RKO (cell line): ENCODE measurements at regions not wholly inside any gene's neighbourhood (a gene's known extent, or its start where the extent isn't known, plus 50 kb on each side); places are given as distances from the start of the nearest gene placed in this dataset.
"Not testable (repeated sequence)": the region's sequence is repeated elsewhere in the genome, so short reads cannot be mapped to it uniquely, and the experiment has no call there.

Experiments used
- DNase-seq: peaks from one replicate; pipeline ENCODE4 v3.0.0-alpha.2; 2016; ENCODE audit warnings: low spot score

DNA sequence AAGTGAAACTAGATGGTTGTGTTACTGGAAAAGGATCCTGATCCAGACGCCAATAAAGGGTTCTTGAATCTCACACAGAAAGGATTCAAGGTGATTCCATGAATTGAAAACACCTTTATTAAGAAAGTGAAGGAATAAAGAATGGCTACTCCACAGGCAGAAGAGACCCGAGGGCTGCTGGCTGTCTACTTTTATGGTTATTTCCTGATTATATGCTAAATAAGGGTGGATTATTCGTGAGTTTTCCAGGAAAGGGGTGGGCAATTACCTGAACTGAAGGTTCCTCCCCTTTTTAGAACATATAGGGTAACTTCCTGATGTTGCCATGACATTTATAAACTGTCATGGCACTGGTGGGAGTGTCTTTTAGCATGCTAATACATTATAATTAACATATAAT, 50.9 kb upstream of the WARS2 start:
- no peak for DNase-seq

DNA sequence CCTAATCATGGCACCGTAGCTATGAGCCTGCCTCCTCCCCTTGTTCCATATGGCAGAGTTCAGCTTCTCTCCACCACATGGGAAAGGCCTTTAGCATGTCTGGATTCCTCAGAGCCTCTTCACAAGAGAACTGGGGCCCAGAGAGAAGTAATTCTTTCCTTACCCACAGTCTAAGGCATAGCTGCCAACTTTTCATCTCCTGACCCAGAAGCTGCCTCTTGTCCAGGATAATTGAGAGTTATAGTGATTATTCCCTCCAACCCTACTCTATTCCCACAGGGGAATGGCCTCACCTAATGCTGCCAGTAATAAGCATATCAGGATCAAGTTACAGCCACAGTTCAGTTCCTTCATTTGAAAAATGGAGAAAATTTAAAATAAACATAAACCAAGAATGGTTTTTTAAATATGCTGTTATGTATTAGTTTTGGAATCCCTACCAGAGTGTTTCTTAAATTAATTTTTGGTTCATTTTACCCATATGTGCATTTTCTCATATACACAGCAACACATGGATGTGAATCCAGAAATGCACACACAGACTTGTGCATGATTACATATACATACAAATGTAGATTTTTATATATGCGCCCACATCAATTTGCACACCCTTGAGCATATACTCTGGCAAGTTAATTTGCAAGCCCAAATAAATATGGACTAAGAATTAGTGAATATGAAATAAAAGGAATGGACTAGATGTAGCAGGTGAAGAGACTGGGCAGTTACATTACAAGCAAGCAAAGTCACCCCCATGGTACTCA, 63.9 kb upstream of the WARS2 start:
- DNase-seq = no peak

DNA sequence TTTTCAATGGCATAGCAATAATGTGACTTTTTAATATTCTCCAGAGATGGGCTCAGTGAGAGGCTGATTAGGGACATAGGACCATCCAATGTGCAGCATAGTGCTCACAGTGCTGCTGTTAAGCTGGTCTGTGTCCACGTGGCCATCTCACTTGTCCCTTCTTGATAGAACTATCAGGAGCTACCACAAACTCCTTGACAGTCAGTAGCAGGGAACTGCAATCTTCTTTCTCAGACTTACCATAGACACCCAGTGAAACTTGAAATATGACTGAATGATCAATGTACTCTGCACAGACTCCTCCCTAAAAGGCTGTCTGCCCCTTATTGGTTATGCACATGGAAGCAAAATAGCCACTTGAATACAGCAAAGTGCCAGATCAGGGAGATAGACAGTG, 64.5 kb upstream of the WARS2 start:
- DNase-seq = no peak

DNA sequence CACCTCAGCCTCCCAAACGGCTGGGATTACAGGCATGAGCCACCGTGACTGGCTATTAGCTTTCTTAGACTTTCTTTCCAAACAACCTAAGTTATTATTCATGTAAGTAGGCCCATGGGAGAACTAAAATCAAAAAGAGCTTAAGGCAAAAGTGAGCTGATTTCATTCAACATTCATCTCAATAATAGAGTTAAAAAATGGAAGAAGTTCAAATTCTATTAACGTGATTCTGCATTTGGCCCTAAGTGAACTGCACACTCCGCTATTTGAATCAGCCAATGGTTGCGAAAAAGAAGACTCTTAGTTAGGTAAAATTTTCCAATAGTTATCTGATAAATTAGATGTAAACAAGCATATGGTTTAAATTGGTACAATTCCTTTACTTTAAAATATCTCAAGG, 68.6 kb upstream of the WARS2 start:
- DNase-seq = no peak

DNA sequence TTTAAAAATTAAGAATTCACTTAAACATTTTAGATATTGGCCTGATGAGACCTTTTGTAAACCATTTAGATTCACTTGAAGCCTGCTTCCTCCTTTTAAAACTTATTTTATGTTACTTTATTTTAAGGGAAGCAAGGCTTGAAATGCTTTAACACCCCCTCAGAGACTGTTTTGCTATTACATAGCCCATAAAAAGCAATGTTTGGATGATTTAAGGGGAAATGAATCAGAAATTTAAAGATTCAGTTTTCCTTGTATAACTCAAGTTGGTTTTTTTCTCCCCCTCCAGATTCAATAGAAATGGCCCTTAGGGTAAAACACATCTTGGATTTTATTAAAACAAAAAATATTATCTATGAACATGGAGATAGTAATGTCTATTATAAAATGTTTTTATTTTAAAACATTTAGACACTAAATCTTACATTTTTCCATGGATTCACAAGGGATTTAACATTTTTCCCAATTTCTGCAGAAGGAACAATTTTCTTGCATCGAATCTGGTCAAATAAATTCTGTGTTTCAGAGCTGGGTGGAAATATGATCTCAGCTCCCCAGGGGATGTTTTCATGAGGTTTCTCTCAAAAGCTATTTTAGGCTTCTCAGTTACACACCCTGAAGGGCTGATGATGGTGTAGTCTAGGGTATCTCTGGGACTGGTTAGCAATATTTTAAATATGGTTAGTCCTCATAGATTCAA, 69.3 kb upstream of the WARS2 start:
- DNase-seq = no peak

DNA sequence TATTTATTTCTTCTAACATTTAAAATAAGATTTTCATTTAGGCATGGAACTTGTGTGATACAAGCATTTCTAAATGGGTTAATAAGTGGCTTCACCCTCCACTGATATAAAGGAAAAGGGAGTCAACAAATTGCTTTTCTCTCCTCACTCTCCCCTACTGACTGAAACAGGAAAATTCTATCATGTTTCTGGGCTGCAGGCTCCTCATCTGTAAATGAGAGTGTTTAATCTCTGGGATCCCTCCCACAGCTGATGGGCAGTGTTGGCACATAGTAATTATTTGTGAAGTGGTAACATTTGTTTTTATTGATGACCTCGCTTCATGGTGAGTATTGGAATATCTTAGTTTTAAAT, 69.8 kb upstream of the WARS2 start:
- DNase-seq = no peak

DNA sequence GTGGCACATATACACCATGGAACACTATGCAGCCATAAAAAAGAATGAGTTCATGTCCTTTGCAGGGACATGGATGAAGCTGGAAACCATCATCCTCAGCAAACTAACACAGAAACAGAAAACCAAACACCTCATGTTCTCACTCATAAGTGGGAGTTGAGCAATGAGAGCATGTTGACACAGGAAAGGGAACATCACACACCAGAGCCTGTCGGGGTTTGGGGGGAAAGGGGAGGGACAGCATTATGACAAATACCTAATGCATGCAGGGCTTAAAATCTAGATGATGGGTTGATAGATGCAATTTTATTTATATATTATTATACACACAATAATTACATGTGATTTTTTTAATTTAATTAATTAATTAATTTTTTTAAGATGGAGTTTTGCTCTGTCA, 72.8 kb upstream of the WARS2 start:
- DNase-seq = not testable (repeated sequence)

DNA sequence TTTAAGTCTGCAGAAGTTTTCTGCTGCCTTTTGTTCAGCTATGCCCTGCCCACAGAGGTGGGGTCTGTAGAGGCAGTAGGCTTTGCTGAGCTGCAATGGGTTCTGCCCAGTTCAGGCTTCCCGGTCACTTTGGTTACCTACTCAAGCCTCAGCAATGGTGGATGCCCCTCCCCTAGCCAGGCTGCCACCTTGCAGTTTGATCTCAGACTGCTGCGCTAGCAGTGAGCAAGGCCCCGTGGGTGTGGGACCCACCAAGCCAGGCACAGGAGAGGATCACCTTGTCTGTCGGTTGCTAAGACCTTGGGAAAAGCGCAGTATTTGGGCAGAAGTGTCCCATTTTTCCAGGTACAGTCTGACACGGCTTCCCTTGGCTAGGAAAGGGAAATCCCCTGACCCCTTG, 74.5 kb upstream of the WARS2 start:
- DNase-seq = not testable (repeated sequence)

DNA sequence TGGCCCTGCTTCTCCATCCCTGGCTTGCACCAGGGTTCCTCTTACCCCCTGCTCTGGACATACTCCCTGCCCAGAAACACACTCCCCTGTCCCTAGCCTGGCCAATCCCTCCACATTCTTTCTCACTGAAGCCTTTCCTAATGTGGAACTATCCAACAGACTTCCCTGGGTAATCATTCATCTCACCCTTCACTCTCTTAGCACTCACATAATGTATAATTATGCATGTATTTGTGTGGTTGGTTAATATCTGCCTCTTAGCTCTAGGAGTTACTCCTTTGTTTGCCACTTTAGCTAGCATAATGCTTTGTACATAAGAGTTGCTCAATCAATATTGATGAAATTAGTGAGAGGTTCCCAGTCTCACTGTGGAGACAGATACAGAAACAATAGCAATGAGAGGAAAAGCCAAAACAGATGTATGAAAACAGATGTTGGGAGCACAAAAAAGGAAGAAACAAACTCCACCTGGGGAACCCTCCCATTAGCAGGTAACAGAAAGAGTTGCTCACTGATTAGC, 76.9 kb upstream of the WARS2 start:
- DNase-seq = no peak

DNA sequence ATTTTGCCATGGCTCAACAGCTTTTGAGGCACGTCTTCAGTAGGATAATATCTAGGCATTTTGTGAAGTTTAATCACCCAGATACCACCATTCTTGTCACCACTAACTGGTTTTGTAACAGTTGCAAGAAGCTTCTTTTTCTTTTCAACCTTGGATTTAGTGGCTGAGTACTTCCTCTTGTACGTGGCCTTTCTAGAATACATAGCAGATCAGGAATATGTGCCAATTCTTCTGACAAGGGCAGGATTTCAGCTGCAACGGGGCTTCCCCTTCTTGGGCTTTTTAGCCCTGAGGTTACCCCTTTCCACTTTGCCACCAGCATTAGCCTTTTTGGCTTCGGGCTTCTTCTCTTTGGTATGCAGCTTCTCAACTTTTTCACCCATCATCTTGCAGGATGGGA, 79.3 kb upstream of the WARS2 start:
- no peak for DNase-seq

DNA sequence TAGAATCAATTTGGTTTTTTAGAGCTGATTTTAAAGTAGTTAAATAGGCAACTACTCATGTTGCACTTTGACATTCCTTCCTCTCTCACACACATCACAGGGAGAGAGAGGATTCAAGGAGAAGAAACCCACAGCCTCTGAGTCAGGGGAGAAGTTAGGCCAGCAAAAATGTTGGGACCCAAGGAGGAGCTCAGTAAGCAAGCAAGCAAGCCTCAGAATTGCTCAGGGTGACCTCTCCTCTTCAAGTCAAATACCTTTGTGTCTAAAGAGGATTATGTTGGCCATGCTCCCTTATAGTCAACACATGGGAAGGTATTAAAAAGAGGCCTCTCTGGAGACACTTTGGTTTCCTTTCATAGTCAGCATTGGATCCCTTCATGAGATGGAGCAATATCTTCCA, 80.5 kb upstream of the WARS2 start:
- DNase-seq = no peak

DNA sequence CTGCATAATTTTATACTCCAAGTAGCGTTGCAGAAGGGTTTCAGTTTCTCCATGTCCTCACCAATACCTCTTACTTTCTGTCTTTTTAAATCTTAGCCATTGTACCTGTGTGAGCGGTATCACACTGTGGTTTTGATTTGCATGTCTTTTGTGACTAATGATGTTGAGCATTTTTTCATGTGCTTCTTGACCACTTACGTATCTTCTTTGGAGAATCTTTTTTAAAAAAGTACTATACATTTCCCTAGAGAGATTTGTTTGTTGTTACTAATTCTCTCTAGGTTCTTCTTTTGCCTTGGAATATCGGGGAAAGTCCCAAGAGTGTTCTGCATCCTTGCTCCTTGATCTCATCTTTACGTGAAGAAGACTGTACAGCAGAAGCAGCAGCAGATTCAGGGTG, 81.8 kb upstream of the WARS2 start:
- DNase-seq = no peak

DNA sequence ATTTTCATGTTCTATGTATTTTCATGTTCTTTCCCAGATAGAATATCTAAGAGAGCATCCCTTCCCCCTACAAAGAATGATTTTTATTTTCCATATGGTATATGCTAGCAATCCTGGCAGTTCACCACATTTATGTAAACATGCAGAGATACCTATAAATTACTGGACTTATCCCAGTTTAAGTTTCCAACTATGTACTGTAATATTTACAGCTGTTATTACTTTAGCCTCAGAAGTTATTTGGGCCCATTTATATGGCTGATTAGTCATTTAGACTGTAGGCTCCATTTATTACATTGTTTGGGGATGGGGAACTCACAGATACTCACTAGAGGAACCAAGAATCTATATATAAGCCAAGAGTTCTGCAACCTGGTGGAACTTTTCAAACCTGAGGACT, 84.8 kb upstream of the WARS2 start:
- DNase-seq = no peak

DNA sequence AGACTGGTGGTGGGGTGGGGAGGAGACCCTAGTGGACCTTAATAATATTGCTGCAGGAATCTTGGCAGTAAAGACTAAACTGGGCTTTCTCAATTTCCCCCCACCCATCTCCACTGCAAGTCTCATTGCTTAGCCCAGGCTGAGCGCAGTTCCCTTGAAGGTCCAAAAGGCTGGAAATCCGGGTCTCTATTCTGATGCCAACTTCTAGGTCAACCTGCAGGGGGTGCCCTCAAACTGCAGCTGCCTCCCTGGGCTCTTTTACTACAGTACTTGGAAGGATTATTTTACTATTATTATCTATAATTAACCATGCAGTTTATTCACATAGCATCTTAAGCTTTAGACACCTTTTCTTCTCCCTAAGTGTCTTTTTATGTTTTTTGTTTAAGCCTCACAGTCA, 85.4 kb upstream of the WARS2 start:
- no peak for DNase-seq

DNA sequence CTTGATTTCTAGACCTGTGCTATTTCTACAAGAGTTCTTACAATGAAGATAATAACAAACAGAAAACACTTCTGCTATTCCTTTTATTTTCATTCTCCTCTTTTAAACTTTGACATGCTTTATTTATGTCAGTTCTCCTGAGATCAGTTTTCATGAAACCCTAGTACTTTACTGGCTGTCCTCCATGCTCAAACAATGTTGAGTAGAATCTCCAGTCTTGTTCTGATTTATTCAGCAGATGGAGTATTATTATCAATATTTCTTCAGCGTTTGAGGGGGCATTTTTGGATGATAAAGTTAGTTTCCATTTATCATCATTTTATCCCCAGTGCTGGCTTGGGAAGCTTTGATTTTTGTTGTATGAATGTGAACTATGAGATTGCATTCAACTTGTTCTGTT, 85.9 kb upstream of the WARS2 start:
- no peak for DNase-seq

DNA sequence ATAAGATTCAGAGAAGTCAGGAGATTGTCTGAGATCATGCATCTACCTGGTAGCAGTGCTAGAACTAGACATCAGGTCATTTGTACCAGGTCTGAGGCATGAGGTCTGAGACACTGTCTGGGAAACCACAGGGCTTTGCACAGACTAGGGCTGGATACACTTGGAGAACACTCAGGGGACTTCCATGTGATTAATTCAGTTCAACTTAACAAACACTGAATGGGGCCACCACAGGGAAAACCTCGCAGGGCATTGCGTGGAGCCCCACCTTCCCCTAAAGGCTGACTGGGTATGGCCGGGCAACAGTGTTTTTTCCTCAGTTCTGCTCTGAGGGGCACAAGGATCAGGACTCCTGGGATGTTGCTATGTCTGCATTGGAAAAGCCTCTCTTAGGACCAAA, 86.5 kb upstream of the WARS2 start:
- no peak for DNase-seq

DNA sequence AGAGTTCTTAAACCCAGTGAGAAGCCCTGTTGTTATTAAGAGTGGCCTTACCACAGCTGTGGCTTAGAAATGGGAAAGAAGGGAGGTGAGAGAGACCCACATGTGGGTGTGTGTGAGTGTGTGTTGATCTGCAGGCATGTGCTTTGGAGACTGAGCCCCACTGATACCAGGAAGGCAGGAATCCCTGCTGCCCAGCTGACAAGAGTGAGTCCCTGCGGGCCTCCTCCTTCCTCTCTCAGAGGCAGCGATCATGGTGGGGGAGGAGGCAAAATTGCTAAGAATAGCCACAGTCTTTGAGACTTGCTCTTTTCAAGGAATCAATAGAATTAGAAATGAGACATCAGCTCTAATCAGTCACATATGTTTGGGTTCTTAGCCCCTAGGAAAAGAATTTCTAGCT, 87.0 kb upstream of the WARS2 start:
- no peak for DNase-seq

DNA sequence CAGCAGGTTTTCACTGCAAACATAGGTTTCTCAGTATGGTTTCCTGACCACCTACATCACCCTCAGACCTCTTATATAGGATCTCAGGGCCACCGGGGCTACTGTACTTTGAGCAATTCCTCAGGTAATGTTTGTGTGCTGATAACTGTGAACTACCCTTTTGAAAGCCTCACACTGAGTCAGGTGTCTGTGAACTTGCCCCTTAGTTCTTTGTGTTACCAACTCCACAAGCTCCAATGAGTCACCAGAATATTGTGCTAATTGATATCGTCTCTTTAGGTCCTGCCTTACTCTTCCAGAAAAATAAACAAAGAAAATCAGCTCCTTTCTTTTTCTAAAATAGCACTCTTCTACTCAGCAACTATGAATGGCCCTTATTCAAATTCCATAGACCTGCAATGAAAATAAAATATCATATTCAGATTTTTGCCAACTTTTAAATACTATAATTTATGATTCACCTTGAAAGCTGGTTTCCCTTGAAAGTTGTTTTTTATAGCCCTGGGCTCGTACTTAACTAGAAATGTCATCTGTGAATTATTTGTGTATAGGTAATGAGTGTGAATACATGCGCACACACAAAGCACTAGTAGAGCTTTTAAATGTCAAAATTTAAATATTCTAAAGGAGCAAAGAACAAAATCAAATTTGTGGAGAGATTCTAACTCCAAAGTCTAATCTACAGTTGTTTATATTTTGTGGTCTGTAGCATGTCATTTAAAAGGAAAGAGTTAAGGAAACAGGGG, 88.1 kb upstream of the WARS2 start:
- no peak for DNase-seq

DNA sequence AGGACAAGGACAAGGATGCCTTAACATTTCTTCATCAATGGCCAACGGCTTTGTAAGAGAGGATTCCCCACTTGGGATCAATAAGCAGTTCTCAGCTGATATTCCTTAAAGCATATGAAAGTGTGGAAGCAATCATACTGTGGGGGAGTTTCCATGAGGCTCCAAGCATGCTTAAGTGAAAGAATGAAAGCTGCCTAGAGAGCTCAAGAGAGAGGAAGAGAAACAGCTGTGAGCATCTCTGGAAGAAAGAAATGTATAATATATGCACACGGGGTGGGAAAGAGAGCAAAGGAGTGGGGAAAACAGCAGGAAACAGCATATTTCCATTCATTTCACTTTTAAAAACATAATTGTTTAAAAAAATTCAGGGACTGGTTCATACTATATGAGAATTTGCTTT, 94.7 kb upstream of the WARS2 start:
- no peak for DNase-seq

DNA sequence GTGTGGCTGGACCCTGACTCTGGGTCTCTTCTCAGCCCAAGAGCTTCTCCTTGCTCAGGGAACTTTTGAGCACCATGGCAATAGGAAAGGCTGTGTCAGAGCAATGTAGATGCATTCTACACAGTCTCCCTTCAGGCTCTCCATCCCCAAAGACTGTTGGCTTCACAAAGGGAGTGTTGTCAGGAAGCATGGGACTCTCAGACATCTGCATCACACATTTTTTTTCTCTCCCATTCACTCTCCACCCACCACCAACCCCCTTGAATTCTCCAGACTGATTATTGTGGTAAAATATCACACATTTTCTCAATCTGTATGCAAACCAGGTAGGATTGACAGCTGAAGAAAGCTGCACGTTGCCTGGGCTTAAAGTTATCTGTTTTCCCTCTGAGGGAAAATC, 105.4 kb upstream of the WARS2 start:
- DNase-seq = no peak

DNA sequence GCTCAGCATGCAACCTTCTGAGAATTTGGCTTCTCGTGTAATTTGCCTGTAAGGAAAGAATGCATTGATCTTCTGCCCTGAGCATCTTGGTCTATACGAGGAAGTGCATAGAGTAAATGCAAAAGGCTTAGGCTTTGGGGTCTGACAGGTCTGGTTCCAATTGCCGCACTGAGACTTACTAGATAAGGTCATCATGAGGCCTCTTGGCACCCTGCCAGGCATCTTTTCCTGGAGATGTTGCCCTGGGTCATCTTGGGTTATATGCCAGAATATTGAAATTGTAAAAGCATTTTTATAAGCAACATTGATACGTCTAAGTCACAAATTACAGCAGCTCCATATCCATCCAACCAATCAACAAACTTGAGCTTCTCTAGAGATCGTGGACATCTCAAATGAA, 108.8 kb upstream of the WARS2 start:
- DNase-seq = no peak

DNA sequence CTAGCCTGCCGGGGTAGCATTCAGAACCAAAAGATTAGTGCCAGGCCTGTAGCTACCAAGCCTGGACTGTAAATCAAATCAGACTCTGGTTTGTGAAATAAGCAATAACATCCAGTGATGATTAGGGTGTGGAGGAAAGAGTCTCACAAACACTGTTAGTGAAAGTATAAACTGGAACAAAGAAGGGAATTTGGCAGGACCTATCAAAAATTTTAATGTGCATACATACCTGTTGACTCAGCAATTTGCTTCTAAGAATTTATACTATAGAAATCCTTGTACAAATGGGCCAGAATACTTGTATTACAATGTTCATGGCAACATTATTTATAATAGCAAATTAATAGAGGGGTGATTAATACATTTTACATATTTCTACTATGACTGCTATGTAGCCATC, 109.8 kb upstream of the WARS2 start:
- DNase-seq = no peak

DNA sequence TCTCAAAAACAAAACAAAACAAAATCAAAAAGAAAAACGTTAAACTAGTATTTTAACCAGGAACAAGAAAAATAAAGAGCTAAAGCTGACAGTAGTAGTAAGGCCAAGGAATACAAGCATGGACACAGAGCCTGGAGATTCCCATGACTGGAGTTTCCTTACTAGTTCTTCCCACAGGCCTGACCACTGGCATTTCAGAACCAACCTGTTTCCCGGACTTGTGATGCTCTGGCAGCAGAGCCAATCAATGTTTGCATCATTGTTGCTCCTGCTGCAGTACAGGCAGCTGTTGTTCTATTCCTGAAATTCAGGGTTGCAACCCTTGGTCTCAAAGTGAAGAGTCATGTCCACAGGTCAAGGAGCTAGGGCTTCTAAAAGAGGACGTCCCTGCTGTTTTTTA, 111.3 kb upstream of the WARS2 start:
- DNase-seq = no peak
